GM12878 (cell line): ENCODE measurements at regions not wholly inside any gene's neighbourhood (a gene's known extent, or its start where the extent isn't known, plus 50 kb on each side); places are given as distances from the start of the nearest gene placed in this dataset.

Experiments
- ATAC-seq: fragments of 200-7000 bp; cut with Tn5 transposase; 3 replicates; pipeline ENCODE4 v1.9.1; 2020; ENCODE audit warnings: mild to moderate bottlenecking, moderate library complexity
- BruUV-seq: library from RNA; stranded (reverse); fragments of 400-500 nt; replicated peaks from 2 replicates; lab custom pipeline; 2021; lab: Mats Ljungman, UMichigan
- CTCF ChIA-PET: fragments of 300-600 bp; sonication (Branson Sonifier 250); formaldehyde crosslinking; extraction: SDS; loops from one replicate; lab custom pipeline; 2021; ENCODE audit warnings: inconsistent platforms; lab: Yijun Ruan, JAX
- POLR2A ChIA-PET: fragments of 350-600 bp; formaldehyde crosslinking; extraction: SDS; loops from one replicate; lab custom pipeline; 2021; ENCODE audit warnings: inconsistent platforms; lab: Charles Lee
- RAD21 ChIA-PET: fragments of 300-600 bp; sonication (Branson Sonifier 250); formaldehyde crosslinking; loops from one replicate; lab custom pipeline; 2023; ENCODE audit warnings: antibody characterized with exemption; ENCODE audit not compliant: unreplicated experiment; lab: Charles Lee
- SMC1A ChIA-PET: fragments of 300-600 bp; sonication (Branson Sonifier 250); formaldehyde crosslinking; loops from one replicate; lab custom pipeline; 2023; ENCODE audit not compliant: unreplicated experiment, uncharacterized antibody; lab: Charles Lee
- DNase-seq: peaks from one replicate; pipeline ENCODE4 v3.0.0-alpha.2; 2011; ENCODE audit warnings: low read depth, low spot score
- FAIRE-seq: peaks from 3 replicates; lab custom pipeline; 2011; peaks lifted over from hg19 to GRCh38; lab: Jason Lieb, UNC
- H2AFZ ChIP-seq: 2 replicates; pipeline ENCODE4 v1.6.0; 2011; ENCODE audit warnings: low read depth, low read length, control low read depth; ENCODE audit not compliant: control insufficient read depth
- H3K27ac ChIP-seq: 2 replicates; pipeline ENCODE4 v1.5.1; 2011; ENCODE audit warnings: control low read depth; ENCODE audit not compliant: control insufficient read depth, insufficient read depth
- H3K27me3 ChIP-seq, 2 experiments: replicated peaks in 1 of 2; 2 replicates each; pipeline versions ENCODE4 v1.6.0 to v1.6.1; 2011; ENCODE audit warnings: low read length in 1 of 2; ENCODE audit not compliant: control insufficient read depth in 2 of 2, insufficient read depth in 2 of 2
- H3K36me3 ChIP-seq, 2 experiments: 2 replicates each; pipeline ENCODE4 v1.5.1; 2011; ENCODE audit warnings: low read length in 1 of 2; ENCODE audit not compliant: control insufficient read depth in 2 of 2, insufficient read depth in 2 of 2
- H3K4me1 ChIP-seq: 2 replicates; pipeline ENCODE4 v1.6.1; 2011; ENCODE audit warnings: mild to moderate bottlenecking, low read length, moderate library complexity, mixed read lengths; ENCODE audit not compliant: control insufficient read depth, insufficient read depth
- H3K4me2 ChIP-seq: 2 replicates; pipeline ENCODE4 v1.6.0; 2011; ENCODE audit warnings: control low read depth; ENCODE audit not compliant: control insufficient read depth, insufficient read depth
- H3K4me3 ChIP-seq: fragments of 200-600 bp; sonication (generic); 2 replicates; pipeline ENCODE4 v1.5.1; 2016
- H3K79me2 ChIP-seq: 2 replicates; pipeline ENCODE4 v1.6.0; 2011; ENCODE audit warnings: low read length; ENCODE audit not compliant: control insufficient read depth, insufficient read depth
- H3K9ac ChIP-seq: 2 replicates; pipeline ENCODE4 v1.8.0; 2011; ENCODE audit warnings: low read length, control low read depth, mixed read lengths; ENCODE audit not compliant: control insufficient read depth, insufficient read depth
- H3K9me3 ChIP-seq: replicated peaks from 3 replicates; pipeline ENCODE4 v1.5.1; 2011; ENCODE audit warnings: mild to moderate bottlenecking, low read length; ENCODE audit not compliant: control insufficient read depth, insufficient read depth
- H4K20me1 ChIP-seq: 2 replicates; pipeline ENCODE4 v1.6.0; 2011; ENCODE audit not compliant: control insufficient read depth, insufficient read depth
- IRF5 ChIP-seq: fragments of 450-650 bp; IDR thresholded peaks from 2 replicates; pipeline ENCODE4 v1.6.1; 2017; ENCODE audit warnings: borderline replicate concordance
- JUND ChIP-seq: IDR thresholded peaks from 2 replicates; pipeline ENCODE4 v1.6.1; 2012; ENCODE audit warnings: low read depth, mild to moderate bottlenecking, low read length, improper control_type of control experiment, moderate library complexity
- KDM1A ChIP-seq: fragments of 200-600 bp; sonication (generic); IDR thresholded peaks from 2 replicates; pipeline ENCODE4 v1.6.1; 2016; ENCODE audit warnings: borderline replicate concordance
- POLR2AphosphoS2 ChIP-seq: IDR thresholded peaks from 2 replicates; pipeline ENCODE4 v1.6.1; 2011; ENCODE audit warnings: low read depth, mild to moderate bottlenecking, low read length, improper control_type of control experiment, moderate library complexity
- PRDM15 ChIP-seq: fragments of 450-650 bp; formaldehyde crosslinking; IDR thresholded peaks from 2 replicates; pipeline ENCODE4 v1.4.0; 2020; ENCODE audit warnings: mild to moderate bottlenecking, moderate library complexity
- SP1 ChIP-seq: IDR thresholded peaks from one replicate; pipeline ENCODE4 v1.6.1; 2011; ENCODE audit warnings: low read depth, low read length
- SPI1 ChIP-seq: IDR thresholded peaks from 2 replicates; pipeline ENCODE4 v1.6.1; 2011; ENCODE audit warnings: low read depth, mild to moderate bottlenecking, low read length, moderate library complexity, borderline replicate concordance; ENCODE audit not compliant: insufficient read depth
- SRF ChIP-seq, 2 experiments: IDR thresholded peaks; 2 replicates each; pipeline ENCODE4 v1.6.1; 2011; ENCODE audit warnings: low read depth in 2 of 2, low read length in 2 of 2, mild to moderate bottlenecking in 1 of 2, moderate library complexity in 1 of 2
- TCF3 ChIP-seq: IDR thresholded peaks from 2 replicates; pipeline ENCODE4 v1.6.1; 2012; ENCODE audit warnings: low read depth, mild to moderate bottlenecking, low read length, borderline replicate concordance; ENCODE audit not compliant: insufficient read depth
- WRNIP1 ChIP-seq: IDR thresholded peaks from 2 replicates; pipeline ENCODE4 v1.6.1; 2011; ENCODE audit warnings: low read depth, low read length, improper control_type of control experiment, borderline replicate concordance
- WGBS: methylation state at CpG from one replicate; pipeline ENCODE4 v1.1.6; 2016; ENCODE audit warnings: low lambda C conversion rate; ENCODE audit not compliant: insufficient replicate concordance, insufficient coverage; ENCODE audit errors: missing lambda C conversion rate; 5-methylcytosine and 5-hydroxymethylcytosine counted together
- in situ Hi-C: fragments of 300-500 bp; cut with MboI; formaldehyde crosslinking; loops from 9 replicates; pipeline ENCODE4 v1.14.3; 2018; ENCODE audit warnings: mixed read lengths
- intact Hi-C: fragments of 100-400 bp; cut with micrococcal nuclease; formaldehyde crosslinking; loops from one replicate; pipeline ENCODE4 v1.14.2; 2022; ENCODE audit not compliant: unreplicated experiment

GRCh38 chr4:32748061-32748460 is 2027.9 kb downstream of the PCDH7 start:
- in situ Hi-C loops, result no loop called here

More at GRCh38 chr4:32748061-32748460, 2027.9 kb downstream of the PCDH7 start:
- H3K36me3 ChIP-seq, result no peaks in the 10 kb centered on the region
- no peak for ATAC-seq
- intact Hi-C loops, result no loop called here
- no peak overlapping the region for H3K9ac ChIP-seq
- ChIA-PET POLR2A (no interaction called here), SMC1A (no interaction called here)
- H3K9me3 ChIP-seq, result no peaks in the 10 kb centered on the region
- H3K79me2 ChIP-seq, result no peaks in the 10 kb centered on the region
- H3K27me3 ChIP-seq, result no peaks in the 10 kb centered on the region
- no peaks in the 10 kb centered on the region for H3K4me1 ChIP-seq
- 23% methylated on average over 12 of the region's 13 CpGs for WGBS
- no peak for FAIRE-seq
- TF ChIP-seq SRF (IDR thresholded peaks at IDR 0.05; ENCODE audit: low read depth in 2 of 2, low read length in 2 of 2) (no peak), WRNIP1 (no peak), KDM1A (no peak), TCF3 (no peak), PRDM15 (CRISPR knock-in tag) (no peak), JUND (no peak), IRF5 (no peak), POLR2AphosphoS2 (no peak), SP1 (no peak), SPI1 (no peak)
- TF ChIP-seq, all 136 proteins: peak for 0
- Histone ChIP-seq H3K27ac (no peak overlapping the region), H3K4me3 (no peak overlapping the region), H3K4me2 (no peak overlapping the region), H4K20me1 (no peaks in the 10 kb centered on the region), H2AFZ (no peak overlapping the region)
- no peak for DNase-seq
- CTCF ChIA-PET, result no interaction called here
- BruUV-seq, result no TSS peak
- RAD21 ChIA-PET, result no interaction called here
